ENCODE measurements at regions not wholly inside any gene's neighbourhood (a gene's known extent, or its start where the extent isn't known, plus 50 kb on each side); places are given as distances from the start of the nearest gene placed in this dataset.

DNA sequence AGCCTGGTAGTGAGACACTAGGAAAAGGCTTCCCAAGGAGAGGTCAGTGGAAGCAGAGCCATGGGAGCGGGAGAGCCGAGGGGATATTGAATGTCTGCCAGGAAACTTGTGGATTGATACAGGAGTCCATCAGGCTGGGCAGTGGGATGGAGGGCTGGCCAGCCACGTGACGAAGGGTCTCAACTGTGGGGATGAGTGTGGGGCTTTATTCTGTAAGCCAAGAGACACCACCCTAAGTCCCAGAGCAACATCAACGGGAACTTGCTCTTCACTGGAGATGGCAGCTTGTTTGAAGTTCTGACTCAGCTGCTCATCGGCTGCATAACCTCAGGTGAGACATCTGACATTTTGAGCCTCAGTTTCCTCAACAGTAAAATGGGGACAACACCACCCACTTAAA is 197.8 kb downstream of the VRK1 start:
- TF ChIP-seq, protein P1, sequence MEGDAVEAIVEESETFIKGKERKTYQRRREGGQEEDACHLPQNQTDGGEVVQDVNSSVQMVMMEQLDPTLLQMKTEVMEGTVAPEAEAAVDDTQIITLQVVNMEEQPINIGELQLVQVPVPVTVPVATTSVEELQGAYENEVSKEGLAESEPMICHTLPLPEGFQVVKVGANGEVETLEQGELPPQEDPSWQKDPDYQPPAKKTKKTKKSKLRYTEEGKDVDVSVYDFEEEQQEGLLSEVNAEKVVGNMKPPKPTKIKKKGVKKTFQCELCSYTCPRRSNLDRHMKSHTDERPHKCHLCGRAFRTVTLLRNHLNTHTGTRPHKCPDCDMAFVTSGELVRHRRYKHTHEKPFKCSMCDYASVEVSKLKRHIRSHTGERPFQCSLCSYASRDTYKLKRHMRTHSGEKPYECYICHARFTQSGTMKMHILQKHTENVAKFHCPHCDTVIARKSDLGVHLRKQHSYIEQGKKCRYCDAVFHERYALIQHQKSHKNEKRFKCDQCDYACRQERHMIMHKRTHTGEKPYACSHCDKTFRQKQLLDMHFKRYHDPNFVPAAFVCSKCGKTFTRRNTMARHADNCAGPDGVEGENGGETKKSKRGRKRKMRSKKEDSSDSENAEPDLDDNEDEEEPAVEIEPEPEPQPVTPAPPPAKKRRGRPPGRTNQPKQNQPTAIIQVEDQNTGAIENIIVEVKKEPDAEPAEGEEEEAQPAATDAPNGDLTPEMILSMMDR (IDR thresholded peaks at IDR 0.05; ENCODE audit: insufficient read depth, low read length) = no peak
- TF ChIP-seq POLR2AphosphoS5 (IDR thresholded peaks at IDR 0.05; ENCODE audit: low read depth) (no peak), GABPA (IDR thresholded peaks at IDR 0.05; ENCODE audit: low read depth) (no peak)
